Mammary epithelial cell (primary cell): ENCODE measurements at regions not wholly inside any gene's neighbourhood (a gene's known extent, or its start where the extent isn't known, plus 50 kb on each side); places are given as distances from the start of the nearest gene placed in this dataset.

Source experiments
- CTCF ChIP-seq, 2 donors: IDR thresholded peaks in 1 of 2; conservative IDR thresholded peaks in 1 of 2; 2 replicates each; pipeline ENCODE4 v1.5.1; 2011 to 2012; ENCODE audit warnings: inconsistent platforms in 2 of 2, low read length in 2 of 2, mild to moderate bottlenecking in 2 of 2, control low read depth in 1 of 2, low read depth in 1 of 2; ENCODE audit not compliant: insufficient read depth in 1 of 2; ENCODE audit errors: extremely low read depth in 1 of 2
- EZH2 ChIP-seq: IDR thresholded peaks from 2 replicates; pipeline ENCODE4 v1.6.1; 2012; ENCODE audit warnings: low read length, inconsistent platforms, borderline replicate concordance

- TF ChIP-seq CTCF (conservative IDR thresholded peaks at IDR 0.05 in 1 of 2, IDR thresholded peaks at IDR 0.05 in 1 of 2; ENCODE audit: extremely low read depth in 1 of 2, insufficient read depth in 1 of 2, low read depth in 1 of 2, low read length in 2 of 2) (no peak), EZH2 (no peak)
Observed at GRCh38 chr13:51526202-51526601, 58.1 kb upstream of the WDFY2 start.
